Left ventricle myocardium inferior (tissue), 1 donor: ENCODE measurements at regions not wholly inside any gene's neighbourhood (a gene's known extent, or its start where the extent isn't known, plus 50 kb on each side); places are given as distances from the start of the nearest gene placed in this dataset.

Source experiments
- DNase-seq: peaks from one replicate; pipeline ENCODE4 v3.0.0-alpha.2; 2020
- H3K27ac ChIP-seq: fragments of 200-600 bp; replicated peaks from 2 replicates; pipeline ENCODE4 v1.8.0; 2021
- H3K27me3 ChIP-seq: fragments of 200-600 bp; 2 replicates; pipeline ENCODE4 v1.8.0; 2021; ENCODE audit warnings: low read depth
- H3K36me3 ChIP-seq: fragments of 200-600 bp; 2 replicates; pipeline ENCODE4 v1.8.0; 2021
- H3K4me1 ChIP-seq: fragments of 200-600 bp; 2 replicates; pipeline ENCODE4 v1.8.0; 2021
- H3K4me3 ChIP-seq: fragments of 200-600 bp; 2 replicates; pipeline ENCODE4 v1.8.0; 2021; ENCODE audit warnings: mild to moderate bottlenecking, moderate library complexity
- H3K9me3 ChIP-seq: fragments of 200-600 bp; replicated peaks from 2 replicates; pipeline ENCODE4 v1.8.0; 2021
- intact Hi-C: fragments of 100-400 bp; cut with micrococcal nuclease; formaldehyde crosslinking; loops from one replicate; pipeline ENCODE4 v1.11.0; 2022
- TF ChIP-seq, protein P1 (sequence below): fragments of 200-600 bp; IDR thresholded peaks from 2 replicates; pipeline ENCODE4 v1.8.0; 2021; ENCODE audit warnings: antibody characterized with exemption, mild to moderate bottlenecking, borderline replicate concordance
- donor health status: DM: no; HTN: yes; CAD: no; lungs with severe emphysema.

GRCh38 chr9:87152256-87152655 is 204.9 kb upstream of the GAS1 start:
- intact Hi-C loops, result no loop called here
- no peak overlapping the region for H3K27ac ChIP-seq
- H3K36me3 ChIP-seq, result no peaks in the 10 kb centered on the region
- no peak overlapping the region for H3K4me3 ChIP-seq
- TF ChIP-seq, protein P1, sequence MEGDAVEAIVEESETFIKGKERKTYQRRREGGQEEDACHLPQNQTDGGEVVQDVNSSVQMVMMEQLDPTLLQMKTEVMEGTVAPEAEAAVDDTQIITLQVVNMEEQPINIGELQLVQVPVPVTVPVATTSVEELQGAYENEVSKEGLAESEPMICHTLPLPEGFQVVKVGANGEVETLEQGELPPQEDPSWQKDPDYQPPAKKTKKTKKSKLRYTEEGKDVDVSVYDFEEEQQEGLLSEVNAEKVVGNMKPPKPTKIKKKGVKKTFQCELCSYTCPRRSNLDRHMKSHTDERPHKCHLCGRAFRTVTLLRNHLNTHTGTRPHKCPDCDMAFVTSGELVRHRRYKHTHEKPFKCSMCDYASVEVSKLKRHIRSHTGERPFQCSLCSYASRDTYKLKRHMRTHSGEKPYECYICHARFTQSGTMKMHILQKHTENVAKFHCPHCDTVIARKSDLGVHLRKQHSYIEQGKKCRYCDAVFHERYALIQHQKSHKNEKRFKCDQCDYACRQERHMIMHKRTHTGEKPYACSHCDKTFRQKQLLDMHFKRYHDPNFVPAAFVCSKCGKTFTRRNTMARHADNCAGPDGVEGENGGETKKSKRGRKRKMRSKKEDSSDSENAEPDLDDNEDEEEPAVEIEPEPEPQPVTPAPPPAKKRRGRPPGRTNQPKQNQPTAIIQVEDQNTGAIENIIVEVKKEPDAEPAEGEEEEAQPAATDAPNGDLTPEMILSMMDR, result no peak
- no peaks in the 10 kb centered on the region for H3K27me3 ChIP-seq
- H3K9me3 ChIP-seq, result peaks cover 5% of the 10 kb centered on the region
- no peak for DNase-seq
- peaks cover 21% of the 10 kb centered on the region for H3K4me1 ChIP-seq

GRCh38 chr9:87156247-87156646 is 208.9 kb upstream of the GAS1 start:
- Histone ChIP-seq H3K36me3 (no peaks in the 10 kb centered on the region), H3K4me1 (peaks cover 24% of the 10 kb centered on the region), H3K9me3 (no peaks in the 10 kb centered on the region), H3K27me3 (no peaks in the 10 kb centered on the region), H3K4me3 (no peak overlapping the region), H3K27ac (no peak overlapping the region)
- no peak for DNase-seq
- intact Hi-C loops, result no loop called here
- TF ChIP-seq, protein P1, result no peak

DNA sequence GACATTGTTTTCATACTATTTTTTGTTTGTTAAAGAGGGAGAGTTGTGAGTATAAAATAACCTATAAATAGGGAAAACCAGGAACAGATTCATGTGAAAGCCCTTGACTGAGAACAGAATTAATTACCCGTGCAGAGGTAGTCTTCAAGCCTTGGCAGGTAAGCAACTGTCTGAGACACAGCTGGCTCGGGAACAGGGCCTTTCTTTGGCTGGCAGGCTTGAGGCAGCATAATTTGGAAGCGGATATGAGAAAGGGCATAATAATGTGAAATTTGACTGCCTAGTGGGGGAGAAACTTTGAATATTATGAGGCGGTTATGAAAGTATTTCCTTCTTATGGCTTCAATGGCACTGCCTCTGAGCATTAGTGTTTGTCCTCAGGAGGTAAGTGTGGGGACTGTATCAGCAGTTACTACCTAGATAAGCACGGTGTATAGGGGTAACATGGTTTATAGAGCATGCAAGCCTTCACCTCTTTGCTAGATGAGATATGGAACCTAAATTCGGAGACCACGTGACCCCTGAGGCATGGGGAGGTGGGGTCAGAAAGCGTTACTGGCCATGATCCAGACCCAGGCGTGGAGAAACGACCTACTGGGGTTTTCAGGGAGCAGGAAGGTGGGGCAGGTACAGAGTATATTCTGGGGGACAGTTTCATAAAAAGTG is 210.2 kb upstream of the GAS1 start:
- no peak overlapping the region for H3K4me3 ChIP-seq
- no peak overlapping the region for H3K27ac ChIP-seq
- H3K9me3 ChIP-seq, result no peaks in the 10 kb centered on the region
- peaks cover 24% of the 10 kb centered on the region for H3K4me1 ChIP-seq
- TF ChIP-seq, protein P1, result no peak
- no peaks in the 10 kb centered on the region for H3K27me3 ChIP-seq
- H3K36me3 ChIP-seq, result no peaks in the 10 kb centered on the region
- no peak for DNase-seq
- intact Hi-C loops, result no loop called here

- DNase-seq, result no peak
- no peak overlapping the region for H3K4me3 ChIP-seq
- no peak overlapping the region for H3K27ac ChIP-seq
- no peaks in the 10 kb centered on the region for H3K36me3 ChIP-seq
- no peaks in the 10 kb centered on the region for H3K27me3 ChIP-seq
- no peaks in the 10 kb centered on the region for H3K9me3 ChIP-seq
- intact Hi-C loops, result no loop called here
- H3K4me1 ChIP-seq, result peaks cover 24% of the 10 kb centered on the region
- TF ChIP-seq, protein P1, result no peak
Measured at GRCh38 chr9:87158765-87159164, 211.5 kb upstream of the GAS1 start.

DNA sequence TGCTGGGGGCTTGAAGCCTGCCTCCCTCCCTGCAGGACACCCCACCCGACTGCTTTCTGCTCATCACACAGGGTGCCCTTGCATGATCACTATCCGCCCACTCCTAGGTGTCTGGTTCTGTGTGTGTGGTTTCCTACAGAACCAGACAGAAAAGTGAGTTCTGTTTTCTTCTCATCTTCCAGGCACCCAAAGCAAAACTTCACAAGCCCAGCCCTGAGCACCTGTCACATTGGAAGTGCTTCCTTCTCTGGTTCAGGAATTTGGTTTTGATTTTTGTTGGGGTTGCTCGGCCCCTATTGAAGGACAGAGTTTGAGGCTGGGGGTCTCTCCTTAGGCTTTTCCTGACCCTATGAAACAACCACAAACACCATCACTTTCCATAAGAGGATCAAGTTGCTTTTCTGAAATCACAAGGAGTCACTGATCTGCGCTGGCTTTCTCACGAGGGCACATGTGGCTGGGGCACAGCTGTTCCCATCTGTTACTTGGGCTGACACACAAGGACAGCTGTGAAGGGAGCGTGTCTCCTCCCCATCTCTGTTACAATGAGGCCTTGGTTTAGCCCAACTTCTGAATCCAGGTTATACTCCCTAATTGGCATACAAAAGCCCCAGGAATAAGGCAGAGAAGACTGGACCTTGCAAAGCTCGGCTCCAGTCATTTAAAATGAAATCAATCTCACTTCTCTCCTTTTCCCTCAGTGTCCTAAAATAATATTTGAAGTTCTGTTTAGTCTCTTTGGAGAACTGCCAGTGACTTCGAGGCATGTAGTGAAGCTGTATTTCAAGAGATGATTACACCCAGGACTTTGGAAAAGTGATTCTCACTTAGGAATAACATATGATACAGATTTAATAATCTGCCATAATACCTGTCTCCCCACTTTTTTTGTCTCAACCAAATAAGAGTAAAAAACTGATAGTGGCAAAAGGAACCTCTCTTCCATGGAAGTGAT is 213.1 kb upstream of the GAS1 start:
- Histone ChIP-seq H3K4me1 (peaks cover 24% of the 10 kb centered on the region), H3K27me3 (no peaks in the 10 kb centered on the region), H3K4me3 (no peak overlapping the region), H3K27ac (peak overlapping the region; percentile 11), H3K9me3 (no peaks in the 10 kb centered on the region), H3K36me3 (no peaks in the 10 kb centered on the region)
- TF ChIP-seq, protein P1, result no peak
- DNase-seq, result peak; percentile 46
- intact Hi-C loops, result no loop called here
